ENCODE measurements at regions not wholly inside any gene's neighbourhood (a gene's known extent, or its start where the extent isn't known, plus 50 kb on each side); places are given as distances from the start of the nearest gene placed in this dataset.

GRCh38 chr11:15501566-15501965 lies 386.8 kb downstream of the INSC start:
- no peak for TF ChIP-seq CTCF (IDR thresholded peaks at IDR 0.05)
- ATAC-seq (ENCODE audit: low FRiP score) (no peak), DNase-seq (ENCODE audit: low spot score) (no peak)

DNA sequence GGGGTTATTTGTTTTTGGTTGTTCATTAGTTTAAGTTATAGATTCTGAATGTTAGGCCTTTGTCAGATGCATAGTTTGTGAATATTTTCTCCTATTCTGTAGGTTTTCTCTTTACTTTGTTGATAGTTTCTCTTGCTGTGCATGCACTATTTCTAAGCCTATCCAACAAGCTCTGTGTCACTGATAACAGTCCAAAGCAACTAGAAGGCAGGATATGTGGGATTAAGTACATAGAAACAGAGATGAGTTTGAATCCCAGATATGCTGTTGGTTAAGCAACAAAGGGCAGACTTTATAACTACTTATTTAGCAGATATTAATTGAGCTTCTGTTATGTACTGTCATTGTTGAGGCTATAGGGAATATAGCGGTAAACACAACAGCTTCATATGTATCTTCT lies 390.4 kb downstream of the INSC start:
- no peak for TF ChIP-seq CTCF (IDR thresholded peaks at IDR 0.05)
- ATAC-seq (ENCODE audit: low FRiP score) (no peak), DNase-seq (ENCODE audit: low spot score) (no peak)

DNA sequence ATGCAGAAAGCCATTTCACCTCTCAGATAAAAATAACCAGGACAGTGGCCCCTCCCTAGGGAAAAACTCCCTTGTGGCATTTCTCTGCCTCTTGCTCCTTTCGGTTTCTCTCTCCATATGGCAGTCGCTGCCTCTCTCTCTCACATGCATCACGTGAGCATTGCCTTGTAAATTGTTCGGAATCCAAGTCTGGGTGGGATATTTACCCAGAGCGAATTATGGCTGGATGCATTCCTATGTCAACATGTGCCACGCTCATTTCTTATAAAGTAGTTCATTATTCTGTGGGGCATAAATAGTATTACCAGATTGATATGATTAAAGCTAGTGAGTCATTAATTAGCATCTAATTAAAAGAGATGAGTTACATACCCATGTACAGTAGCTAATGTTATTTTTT lies 392.9 kb downstream of the INSC start:
- no peak for TF ChIP-seq CTCF (IDR thresholded peaks at IDR 0.05)
- no peak for ATAC-seq (ENCODE audit: low FRiP score)
- DNase-seq (ENCODE audit: low spot score), result no peak

- ATAC-seq (ENCODE audit: low FRiP score) (no peak), DNase-seq (ENCODE audit: low spot score) (no peak)
- TF ChIP-seq CTCF (IDR thresholded peaks at IDR 0.05), result no peak
Observed at GRCh38 chr11:15509082-15509481, 394.4 kb downstream of the INSC start.

DNA sequence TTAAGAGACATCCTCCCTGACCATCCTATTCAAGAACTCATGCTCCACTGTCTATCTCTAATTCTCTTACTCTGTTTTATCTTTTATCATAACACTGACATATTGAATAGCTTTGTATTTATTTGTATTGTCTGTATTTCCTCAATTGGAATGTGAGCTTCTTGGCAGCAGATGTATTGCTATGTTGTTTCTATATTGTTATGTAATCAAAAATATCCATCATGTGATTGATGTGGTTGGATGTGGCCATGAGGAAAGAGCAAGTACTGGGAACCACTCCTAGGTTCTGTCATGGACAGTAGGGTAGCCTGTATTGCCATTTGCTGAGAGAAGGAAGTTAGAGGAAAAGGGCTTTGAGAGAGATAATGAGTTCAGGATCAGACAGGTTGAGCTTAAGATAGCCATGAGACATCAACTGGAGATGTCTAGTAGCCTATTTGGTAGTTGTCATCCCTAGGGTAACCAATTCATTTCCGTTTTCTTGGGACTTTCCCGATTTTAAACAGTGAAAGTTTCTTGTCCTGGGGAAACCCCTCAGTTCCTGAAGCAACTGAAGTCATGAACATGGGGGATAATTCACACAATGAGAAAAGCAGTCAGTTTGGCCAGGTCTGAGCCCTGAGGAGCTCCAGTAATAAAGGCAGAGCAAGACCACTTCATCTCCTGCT lies 404.5 kb downstream of the INSC start:
- no peak for ATAC-seq (ENCODE audit: low FRiP score)
- TF ChIP-seq CTCF (IDR thresholded peaks at IDR 0.05), result no peak
- no peak for DNase-seq (ENCODE audit: low spot score)

DNA sequence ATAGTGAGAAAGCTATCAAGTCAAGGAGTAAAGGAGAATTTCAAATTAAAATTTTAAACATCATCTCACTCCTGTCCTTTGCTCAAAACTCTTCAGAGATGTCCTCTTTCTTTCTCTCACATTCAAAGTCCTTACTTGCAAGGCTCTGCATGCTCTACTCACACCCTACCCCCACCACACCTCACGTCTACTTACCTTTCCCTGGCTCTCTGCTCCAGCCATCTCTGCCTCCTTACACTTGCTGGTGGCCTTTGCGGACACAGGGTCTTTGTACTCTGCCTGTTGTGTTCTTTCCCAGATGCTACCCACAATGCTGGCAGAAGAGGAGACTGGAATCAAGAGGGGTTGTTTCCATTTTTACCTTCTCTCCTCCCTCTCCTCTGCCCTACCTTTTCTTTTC lies 405.2 kb downstream of the INSC start:
- ATAC-seq (ENCODE audit: low FRiP score), result no peak
- TF ChIP-seq CTCF (IDR thresholded peaks at IDR 0.05), result no peak

DNA sequence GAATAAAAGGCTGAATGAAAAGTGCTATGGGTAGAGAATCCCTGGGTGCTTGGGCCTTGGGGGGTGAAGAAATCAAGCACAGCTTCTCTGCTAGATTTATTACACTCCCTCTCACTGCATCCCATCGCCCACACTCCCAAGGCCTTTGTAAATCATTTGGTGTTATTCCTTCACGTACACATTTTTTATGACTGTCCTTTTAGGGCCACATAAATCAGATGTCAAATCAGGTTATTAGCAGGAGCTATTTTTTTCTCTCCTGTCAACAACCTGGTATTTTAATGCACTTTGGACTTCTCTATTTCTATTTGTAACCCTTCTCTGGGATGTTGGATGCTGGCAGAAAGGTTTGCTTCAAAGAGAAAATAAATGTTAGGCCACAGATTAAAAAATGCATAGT lies 408.8 kb downstream of the INSC start:
- no peak for TF ChIP-seq CTCF (IDR thresholded peaks at IDR 0.05)
- ATAC-seq (ENCODE audit: low FRiP score) (no peak), DNase-seq (ENCODE audit: low spot score) (no peak)

More for the DNA sequence above, 405.2 kb downstream of the INSC start:
- no peak for DNase-seq (ENCODE audit: low spot score)

Data from omental fat pad (tissue), 3 donors.